Hepatocyte (in vitro differentiated cells): ENCODE measurements at regions not wholly inside any gene's neighbourhood (a gene's known extent, or its start where the extent isn't known, plus 50 kb on each side); places are given as distances from the start of the nearest gene placed in this dataset.

Source experiments
- DNase-seq: peaks from one replicate; pipeline ENCODE4 v3.0.0-alpha.2; 2016; ENCODE audit warnings: low spot score
- H2AFZ ChIP-seq: fragments of 200-600 bp; sonication (generic); 2 replicates; pipeline ENCODE4 v1.6.0; 2016; ENCODE audit warnings: antibody characterized with exemption, mild to moderate bottlenecking
- H3K27ac ChIP-seq: fragments of 200-600 bp; sonication (generic); 2 replicates; pipeline ENCODE4 v1.5.1; 2016; ENCODE audit warnings: mild to moderate bottlenecking
- H3K27me3 ChIP-seq: fragments of 200-600 bp; sonication (generic); 2 replicates; pipeline ENCODE4 v1.6.1; 2016
- H3K36me3 ChIP-seq: fragments of 200-600 bp; sonication (generic); replicated peaks from 2 replicates; pipeline ENCODE4 v1.5.1; 2016; ENCODE audit warnings: low read depth; ENCODE audit not compliant: insufficient read depth
- H3K4me1 ChIP-seq: fragments of 200-600 bp; sonication (generic); 2 replicates; pipeline ENCODE4 v1.5.1; 2016; ENCODE audit warnings: mild to moderate bottlenecking, moderate library complexity; ENCODE audit not compliant: insufficient read depth
- H3K4me2 ChIP-seq: fragments of 200-600 bp; sonication (generic); 2 replicates; pipeline ENCODE4 v1.6.0; 2016
- H3K4me3 ChIP-seq: fragments of 200-600 bp; sonication (generic); 2 replicates; pipeline ENCODE4 v1.5.1; 2016; ENCODE audit warnings: mild to moderate bottlenecking
- H3K79me2 ChIP-seq: fragments of 200-600 bp; sonication (generic); 2 replicates; pipeline ENCODE4 v1.6.0; 2017; ENCODE audit warnings: mild to moderate bottlenecking
- H3K9me2 ChIP-seq: fragments of 200-600 bp; sonication (generic); replicated peaks from 2 replicates; pipeline ENCODE4 v1.6.0; 2017; ENCODE audit warnings: mild to moderate bottlenecking; ENCODE audit not compliant: insufficient read depth
- H3K9me3 ChIP-seq: fragments of 200-600 bp; sonication (generic); 2 replicates; pipeline ENCODE4 v1.5.1; 2016; ENCODE audit warnings: low read depth, mild to moderate bottlenecking
- H4K20me1 ChIP-seq: fragments of 200-600 bp; sonication (generic); 2 replicates; pipeline ENCODE4 v1.6.0; 2016; ENCODE audit warnings: mild to moderate bottlenecking; ENCODE audit not compliant: insufficient read depth, poor library complexity, severe bottlenecking
- CTCF ChIP-seq: fragments of 200-600 bp; sonication (generic); IDR thresholded peaks from 2 replicates; pipeline ENCODE4 v1.5.1; 2016; ENCODE audit warnings: antibody characterized with exemption, mild to moderate bottlenecking; ENCODE audit not compliant: poor library complexity
- EZH2 ChIP-seq: fragments of 200-600 bp; sonication (generic); IDR thresholded peaks from 2 replicates; pipeline ENCODE4 v1.6.1; 2016; ENCODE audit warnings: antibody characterized with exemption, mild to moderate bottlenecking, borderline replicate concordance
- EZH2phosphoT487 ChIP-seq: fragments of 200-600 bp; sonication (generic); IDR thresholded peaks from one replicate; pipeline ENCODE4 v1.6.1; 2018; ENCODE audit warnings: antibody characterized with exemption, mild to moderate bottlenecking, low read depth, moderate library complexity; ENCODE audit not compliant: unreplicated experiment, severe bottlenecking
- WGBS: methylation state at CpG from one replicate; pipeline ENCODE4 v1.1.6; 2016; ENCODE audit warnings: low lambda C conversion rate; ENCODE audit errors: missing lambda C conversion rate; 5-methylcytosine and 5-hydroxymethylcytosine counted together

- 89% methylated on average over 3 of the region's 3 CpGs for WGBS
- Histone ChIP-seq H2AFZ (no peak overlapping the region), H3K9me2 (no peaks in the 10 kb centered on the region), H3K4me1 (no peaks in the 10 kb centered on the region), H4K20me1 (no peaks in the 10 kb centered on the region), H3K36me3 (no peaks in the 10 kb centered on the region), H3K27me3 (no peaks in the 10 kb centered on the region), H3K79me2 (no peaks in the 10 kb centered on the region), H3K4me3 (no peak overlapping the region), H3K9me3 (no peaks in the 10 kb centered on the region), H3K4me2 (no peak overlapping the region), H3K27ac (no peak overlapping the region)
- no peak for DNase-seq
- TF ChIP-seq EZH2phosphoT487 (no peak), EZH2 (no peak), CTCF (no peak)
Observed at GRCh38 chr4:123017636-123018395, 95.4 kb upstream of the NUDT6 start.

- Histone ChIP-seq H3K27ac (no peak overlapping the region), H4K20me1 (no peaks in the 10 kb centered on the region), H3K9me2 (no peaks in the 10 kb centered on the region), H3K9me3 (no peaks in the 10 kb centered on the region), H3K36me3 (no peaks in the 10 kb centered on the region), H3K79me2 (no peaks in the 10 kb centered on the region), H3K27me3 (no peaks in the 10 kb centered on the region), H2AFZ (no peak overlapping the region), H3K4me2 (no peak overlapping the region), H3K4me3 (no peak overlapping the region), H3K4me1 (no peaks in the 10 kb centered on the region)
- no peak for DNase-seq
- no peak for TF ChIP-seq EZH2
- no peak for TF ChIP-seq CTCF
- TF ChIP-seq EZH2phosphoT487, result no peak
- 53% methylated on average over 3 of the region's 3 CpGs for WGBS
Observed at GRCh38 chr4:123018396-123018775, 96.0 kb upstream of the NUDT6 start.

- 94% methylated on average over 11 of the region's 11 CpGs for WGBS
- DNase-seq, result no peak
- no peaks in the 10 kb centered on the region for H3K79me2 ChIP-seq
- H3K4me1 ChIP-seq, result no peaks in the 10 kb centered on the region
- H3K9me3 ChIP-seq, result no peaks in the 10 kb centered on the region
- TF ChIP-seq EZH2phosphoT487 (no peak), CTCF (no peak), EZH2 (no peak)
- H2AFZ ChIP-seq, result no peak overlapping the region
- H3K27me3 ChIP-seq, result no peaks in the 10 kb centered on the region
- H3K4me2 ChIP-seq, result no peak overlapping the region
- no peaks in the 10 kb centered on the region for H4K20me1 ChIP-seq
- H3K4me3 ChIP-seq, result no peak overlapping the region
- H3K36me3 ChIP-seq, result no peaks in the 10 kb centered on the region
- no peaks in the 10 kb centered on the region for H3K9me2 ChIP-seq
- H3K27ac ChIP-seq, result no peak overlapping the region
Observed at GRCh38 chr4:123020285-123020684, 97.9 kb upstream of the NUDT6 start.
